Posterior vena cava (tissue), 2 donors: ENCODE measurements at regions not wholly inside any gene's neighbourhood (a gene's known extent, or its start where the extent isn't known, plus 50 kb on each side); places are given as distances from the start of the nearest gene placed in this dataset.
"Not testable (repeated sequence)": the region's sequence is repeated elsewhere in the genome, so short reads cannot be mapped to it uniquely, and the experiment has no call there.

Source experiments
- DNase-seq: peaks from one replicate; pipeline ENCODE4 v3.0.0-alpha.2; 2020; ENCODE audit warnings: low spot score
- intact Hi-C, 2 donors: fragments of 100-400 bp; cut with DNase I; formaldehyde crosslinking; loops; one replicate each; pipeline versions ENCODE4 v1.14.1 to v1.14.2; 2022 to 2023
- donor health status: DM: yes; HTN: yes; CAD: no.
- donor health status: DM: yes; HTN: yes; CAD: no.

GRCh38 chr1:43108080-43108479 lies 64.0 kb downstream of the EBNA1BP2 start:
- intact Hi-C loops: no loop called here
- DNase-seq: no peak

DNA sequence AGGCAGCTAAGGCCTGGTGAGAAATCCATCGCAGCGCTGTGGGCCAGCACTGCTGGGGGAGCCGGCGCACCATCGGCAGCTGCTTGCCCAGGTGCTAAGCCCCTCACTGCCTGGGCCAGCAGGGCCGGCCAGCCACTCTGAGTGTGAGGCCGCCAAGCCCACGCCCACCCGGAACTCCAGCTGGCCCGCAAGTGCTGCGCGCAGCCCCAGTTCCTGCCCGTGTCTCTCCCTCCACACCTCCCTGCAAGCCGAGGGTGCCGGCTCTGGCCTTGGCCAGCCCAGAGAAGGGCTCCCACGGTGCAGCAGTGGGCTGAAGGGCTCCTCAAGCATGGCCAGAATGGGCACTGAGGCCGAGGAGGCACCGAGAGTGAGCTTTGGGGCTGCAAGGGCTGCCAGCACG lies 64.4 kb downstream of the EBNA1BP2 start:
- intact Hi-C loops: no loop called here
- DNase-seq: no peak

GRCh38 chr1:43104027-43104763 lies 67.9 kb downstream of the EBNA1BP2 start:
- no peak for DNase-seq
- intact Hi-C loops: no loop called here

DNA sequence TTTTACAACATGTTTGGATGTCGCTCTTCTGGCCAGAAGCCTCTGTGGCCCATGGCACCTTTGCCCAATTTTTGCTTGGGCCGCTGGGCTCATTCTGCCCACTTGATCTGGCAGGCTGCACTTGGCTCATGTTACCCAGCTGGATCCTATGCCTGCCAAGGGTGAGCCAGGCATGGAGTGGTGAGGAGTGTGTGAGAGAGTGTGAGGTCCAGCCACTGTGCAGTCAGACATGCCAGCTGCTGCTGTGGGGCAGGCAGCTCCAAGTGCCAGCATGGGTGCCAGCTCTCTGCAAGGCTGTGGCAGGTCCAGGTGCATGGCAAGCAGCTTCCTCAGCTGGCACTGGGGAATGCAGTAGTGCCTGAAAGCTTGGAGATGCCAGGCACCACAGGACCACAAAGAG lies 71.0 kb downstream of the EBNA1BP2 start:
- DNase-seq: no peak
- intact Hi-C loops: no loop called here

- no peak for DNase-seq
- intact Hi-C loops: no loop called here
These were observed 73.9 kb downstream of the EBNA1BP2 start for GRCh38 chr1:43098200-43098599.

DNA sequence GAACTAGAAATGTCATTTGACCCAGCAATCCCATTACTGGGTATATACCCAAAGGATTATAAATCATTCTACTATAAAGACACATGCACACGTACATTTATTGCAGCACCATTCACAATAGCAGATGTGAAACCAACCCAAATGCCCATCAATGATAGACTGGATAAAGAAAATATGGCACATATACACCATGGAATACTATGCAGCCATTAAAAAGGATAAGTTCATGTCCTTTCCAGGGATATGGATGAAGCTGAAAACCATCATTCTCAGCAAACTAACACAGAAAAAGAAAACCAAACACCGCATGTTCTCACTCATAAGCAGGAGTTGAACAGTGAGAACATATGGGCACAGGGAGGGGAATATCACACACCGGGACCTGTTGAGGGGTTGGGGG lies 75.6 kb downstream of the EBNA1BP2 start:
- DNase-seq, intact Hi-C loops: not testable (repeated sequence)

DNA sequence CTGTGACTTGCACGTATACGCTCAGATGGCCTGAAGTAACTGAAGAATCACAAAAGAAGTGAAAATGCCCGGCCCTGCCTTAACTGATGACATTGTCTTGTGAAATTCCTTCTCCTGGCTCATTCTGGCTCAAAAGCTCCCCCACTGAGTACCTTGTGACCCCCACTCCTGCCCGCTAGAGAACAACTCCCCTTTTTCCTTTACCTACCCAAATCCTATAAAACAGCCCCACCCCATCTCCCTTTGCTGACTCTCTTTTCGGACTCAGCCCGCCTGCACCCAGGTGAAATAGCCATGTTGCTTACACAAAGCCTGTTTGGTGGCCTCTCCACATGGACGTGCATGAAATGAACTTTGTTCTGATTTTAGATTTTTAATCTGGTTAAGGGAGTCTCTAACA lies 81.3 kb downstream of the EBNA1BP2 start:
- DNase-seq, intact Hi-C loops: not testable (repeated sequence)

GRCh38 chr1:43090157-43090556 lies 81.9 kb downstream of the EBNA1BP2 start:
- intact Hi-C loops, DNase-seq: not testable (repeated sequence)

- intact Hi-C loops: no loop called here
- no peak for DNase-seq
These were observed 88.7 kb downstream of the EBNA1BP2 start for GRCh38 chr1:43083375-43083891.

GRCh38 chr1:43082740-43083139 lies 89.3 kb downstream of the EBNA1BP2 start:
- intact Hi-C loops: no loop called here
- DNase-seq: no peak

DNA sequence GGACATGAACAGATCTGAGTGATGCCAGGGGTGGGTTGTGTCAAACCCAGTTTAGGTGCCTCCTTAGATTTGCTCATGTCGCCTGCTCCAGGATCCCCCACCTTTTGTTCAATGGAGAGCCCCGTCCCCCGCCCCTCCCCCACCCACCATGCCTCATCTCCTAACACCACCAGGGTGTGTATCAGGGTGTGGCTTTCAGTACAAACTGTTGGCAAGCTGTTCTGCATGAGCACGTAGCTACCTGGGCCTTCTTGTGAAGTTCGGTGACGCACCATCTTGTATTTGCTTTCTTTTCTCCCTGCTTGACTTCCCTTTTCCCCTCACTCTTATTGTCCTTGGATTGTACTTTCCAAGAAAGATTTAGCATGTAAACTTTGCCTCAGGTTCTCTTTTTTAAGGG lies 94.8 kb downstream of the EBNA1BP2 start:
- DNase-seq: no peak
- intact Hi-C loops: loop anchor here in 1 of 2 donors (10.0 kb wide), 1 partner anchor 502 kb away; no protein-coding TSS in a partner anchor

GRCh38 chr1:43074709-43075108 lies 97.4 kb downstream of the EBNA1BP2 start:
- no peak for DNase-seq
- intact Hi-C loops: loop anchor here (5.0 to 10.0 kb wide), 2 partner anchors 162 to 500 kb away; no protein-coding TSS in a partner anchor

DNA sequence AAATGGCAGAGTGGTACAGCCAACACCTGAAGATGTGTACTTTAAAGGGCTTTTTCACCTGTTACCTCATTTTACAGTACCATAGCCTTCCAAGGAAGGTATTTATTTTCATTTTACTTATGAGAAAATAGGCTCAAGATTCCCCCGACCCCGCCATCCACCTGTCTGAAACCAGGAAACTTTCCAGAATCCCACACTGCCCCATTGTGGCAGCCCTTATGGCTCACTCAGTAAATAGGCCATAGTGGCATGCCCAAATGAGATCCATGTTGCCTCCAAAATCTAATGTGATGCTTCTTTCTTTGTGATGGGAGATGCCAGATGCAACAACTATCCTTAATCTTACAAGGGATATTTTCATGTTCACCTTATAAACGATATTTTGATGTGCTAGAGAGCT lies 97.8 kb downstream of the EBNA1BP2 start:
- no peak for DNase-seq
- intact Hi-C loops: loop anchor here (5.0 to 10.0 kb wide), 2 partner anchors 162 to 499 kb away; no protein-coding TSS in a partner anchor

DNA sequence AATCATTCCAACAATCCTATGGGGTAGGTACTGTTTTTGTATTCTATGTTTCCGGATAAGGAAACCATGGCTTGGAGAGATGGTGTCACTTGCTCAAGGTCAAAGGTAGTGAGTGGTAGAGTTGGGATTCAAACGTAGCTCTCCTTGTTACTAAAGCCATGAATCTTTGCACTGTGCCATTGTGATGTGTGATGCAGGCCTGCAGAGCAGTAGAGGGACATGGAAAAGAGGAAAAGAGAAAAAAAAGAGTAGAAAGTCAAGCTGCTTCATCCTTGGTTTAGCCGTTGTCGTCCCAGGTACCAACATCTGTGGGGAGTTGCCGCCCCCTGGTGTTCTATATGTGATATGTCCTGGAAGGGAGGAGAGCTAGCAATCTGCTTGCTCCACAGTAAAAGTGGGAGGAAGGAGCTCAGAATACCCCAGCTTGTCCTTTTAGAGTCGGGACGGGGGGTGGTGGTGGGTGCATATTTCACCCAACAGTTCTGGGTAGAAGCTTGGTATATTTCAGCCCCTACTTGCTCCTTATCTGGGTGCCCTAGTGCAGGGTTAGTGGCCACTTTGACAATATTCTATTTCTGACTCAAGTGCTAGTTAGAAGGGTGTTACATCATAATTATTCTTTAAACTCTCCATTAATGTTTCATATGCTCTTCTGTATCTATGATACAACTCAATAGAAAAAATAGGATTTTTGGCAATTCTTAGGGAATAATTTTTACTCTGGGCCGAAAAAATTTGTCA lies 98.4 kb downstream of the EBNA1BP2 start:
- intact Hi-C loops: loop anchor here (5.0 to 10.0 kb wide), 2 partner anchors 161 to 499 kb away; no protein-coding TSS in a partner anchor
- DNase-seq: peak; percentile 86

DNA sequence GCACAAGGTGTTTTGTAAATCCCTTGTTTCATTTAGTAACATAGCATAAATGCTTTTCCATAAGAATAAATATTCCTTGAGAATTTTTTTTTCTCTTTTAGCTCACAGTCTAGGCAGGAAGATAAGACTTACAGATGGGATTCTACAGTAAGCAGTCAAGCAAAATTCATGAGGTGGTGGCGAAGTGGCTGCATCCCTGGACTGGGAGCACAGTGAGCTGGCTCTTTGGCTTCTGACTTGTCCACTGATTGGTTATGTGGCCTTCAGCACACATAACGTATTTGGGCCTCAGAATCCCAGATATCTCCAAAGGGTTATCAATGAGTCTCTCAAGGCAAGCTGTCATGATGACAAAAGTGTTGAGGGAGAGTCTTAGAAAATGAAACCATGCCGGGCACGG lies 99.8 kb downstream of the EBNA1BP2 start:
- intact Hi-C loops: loop anchor here (5.0 to 10.0 kb wide), 2 partner anchors 160 to 498 kb away; no protein-coding TSS in a partner anchor
- DNase-seq: no peak

DNA sequence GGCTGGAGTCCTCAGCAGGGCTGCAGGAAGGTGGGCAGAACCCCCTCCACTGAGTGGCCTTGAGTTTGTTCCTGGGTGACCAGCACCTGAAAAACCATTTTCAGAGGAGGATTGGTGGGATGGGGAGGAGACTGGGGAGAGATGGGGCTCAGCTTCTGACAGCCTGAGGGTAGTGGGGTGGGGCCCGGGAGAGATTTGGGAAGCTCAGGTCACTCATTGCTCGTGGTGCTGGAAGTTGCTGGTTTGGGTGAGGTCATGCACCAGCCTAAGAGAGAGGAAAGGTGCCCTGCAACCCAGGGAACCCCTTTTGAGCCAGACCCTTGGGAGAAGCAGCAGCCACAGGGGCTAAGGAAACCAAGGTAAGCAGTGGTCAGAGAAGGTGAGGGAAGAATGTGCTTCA lies 100.8 kb downstream of the EBNA1BP2 start:
- DNase-seq: no peak
- intact Hi-C loops: loop anchor here (5.0 to 10.0 kb wide), 2 partner anchors 159 to 496 kb away; no protein-coding TSS in a partner anchor

DNA sequence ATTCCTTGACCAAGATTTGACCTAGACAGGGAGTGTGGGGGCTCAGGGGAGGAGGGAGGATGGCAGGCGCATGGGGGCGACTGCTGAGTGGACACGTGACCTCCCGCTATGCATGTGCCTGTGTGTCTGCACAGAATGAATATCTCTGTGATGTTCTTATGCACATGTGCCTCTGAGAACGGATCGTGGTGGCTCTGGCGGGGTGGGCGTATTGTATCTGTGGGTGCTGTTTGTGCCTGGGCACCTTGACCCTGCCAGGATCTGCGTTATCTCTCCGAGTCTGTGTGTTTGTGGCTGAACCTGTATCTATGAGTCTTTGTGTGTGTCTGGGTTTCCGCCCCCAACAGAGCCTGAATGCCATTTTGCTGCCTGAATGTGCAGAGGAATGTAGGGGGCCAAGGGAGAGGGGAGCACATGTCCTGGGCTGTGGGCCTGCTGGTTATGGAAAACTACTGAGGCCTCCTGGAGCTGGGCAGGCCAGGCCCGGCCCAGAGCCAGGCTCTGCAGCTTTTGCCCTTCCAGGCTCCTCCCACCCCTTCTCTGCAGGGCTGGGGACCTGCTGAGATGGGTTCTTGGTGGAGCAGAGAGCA lies 102.5 kb downstream of the EBNA1BP2 start:
- intact Hi-C loops: loop anchor here (5.0 to 10.0 kb wide), 2 partner anchors 157 to 495 kb away; no protein-coding TSS in a partner anchor

DNA sequence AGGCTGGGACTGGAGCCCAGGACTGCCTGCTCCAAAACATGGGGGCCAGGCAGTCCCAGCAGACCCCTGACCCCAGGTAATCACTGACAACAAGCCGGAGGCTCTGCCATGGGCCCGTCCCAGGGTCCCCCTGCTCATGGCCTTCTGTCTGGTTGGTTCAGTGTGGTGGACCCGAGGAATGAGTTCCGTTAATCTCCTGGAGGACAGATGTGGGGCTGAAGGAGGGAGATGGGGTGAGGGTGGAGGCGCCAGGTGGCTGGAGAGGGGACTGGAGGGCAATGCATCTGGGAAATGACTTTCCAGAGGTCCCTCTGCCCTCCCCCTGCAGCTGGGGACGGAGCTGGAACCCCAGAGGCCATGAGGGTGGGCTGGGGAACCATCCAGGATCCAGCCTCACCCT lies 103.2 kb downstream of the EBNA1BP2 start:
- intact Hi-C loops: loop anchor here in 1 of 2 donors (1.0 kb wide), 1 partner anchor 18 kb away; no protein-coding TSS in a partner anchor
- DNase-seq: no peak

More for the DNA sequence above, 102.5 kb downstream of the EBNA1BP2 start:
- DNase-seq: no peak

- DNase-seq: no peak
- intact Hi-C loops: loop anchor here in 1 of 2 donors (1.0 kb wide), 1 partner anchor 17 kb away; no protein-coding TSS in a partner anchor
These were observed 103.9 kb downstream of the EBNA1BP2 start for GRCh38 chr1:43067977-43068751.
